ENCODE measurements at regions not wholly inside any gene's neighbourhood (a gene's known extent, or its start where the extent isn't known, plus 50 kb on each side); places are given as distances from the start of the nearest gene placed in this dataset.

DNA sequence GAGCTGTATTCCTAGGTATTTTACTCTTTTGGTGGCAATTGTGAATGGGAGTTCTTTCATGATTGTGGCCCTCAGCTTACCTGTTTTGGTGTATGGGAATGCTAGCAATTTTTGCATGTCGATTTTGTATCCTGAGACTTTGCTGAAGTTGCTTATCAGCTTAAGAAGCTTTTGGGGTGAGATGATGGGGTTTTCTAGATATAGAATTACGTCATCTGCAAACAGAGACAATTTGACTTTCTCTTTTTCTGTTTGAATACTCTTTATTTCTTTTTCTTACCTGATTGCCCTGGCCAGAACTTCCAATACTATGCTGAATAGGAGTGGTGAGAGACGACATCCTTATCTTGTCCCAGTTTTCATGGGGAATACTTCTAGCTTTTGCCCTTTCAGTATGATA is 191.2 kb downstream of the KCNE4 start:
- no peak overlapping the region for H3K9ac ChIP-seq (ENCODE audit: extremely low read depth, insufficient read length, low read length)
- no peak overlapping the region for H4K91ac ChIP-seq (ENCODE audit: insufficient read length, low read depth, low read length)
- Mint-ChIP-seq H3K27ac (no peak overlapping the region), H3K27me3 (ENCODE audit: low read depth) (no peaks in the 10 kb centered on the region; the same call in none of the 2 replicates), H3K4me3 (no peak overlapping the region), H3K36me3 (ENCODE audit: insufficient read depth in 1 of 3, low read depth in 3 of 3) (peaks cover 0 to 5% (median 0%) of the 10 kb centered on the region in 3 experiments; a peak in 3 of 7 replicates), H3K9me3 (peaks cover 3 to 23% of the 10 kb centered on the region in 2 experiments), H3K4me1 (no peaks in the 10 kb centered on the region)
- no peak overlapping the region for H3K4me2 ChIP-seq (ENCODE audit: insufficient read depth, insufficient read length, low read length)
- no peak for DNase-seq
- no peak overlapping the region for H3K27ac ChIP-seq (ENCODE audit: insufficient read length, low read depth, low read length)
- H2BK5ac ChIP-seq (ENCODE audit: insufficient read length, low read length), result no peak overlapping the region
- no peak overlapping the region for H4K5ac ChIP-seq (ENCODE audit: insufficient read length, low read depth, low read length)
- H2AK5ac ChIP-seq (ENCODE audit: insufficient read length, low read length), result no peak overlapping the region
- no peaks in the 10 kb centered on the region for H3K4me1 ChIP-seq (ENCODE audit: insufficient read depth, low read length)
- TF ChIP-seq, protein P1, sequence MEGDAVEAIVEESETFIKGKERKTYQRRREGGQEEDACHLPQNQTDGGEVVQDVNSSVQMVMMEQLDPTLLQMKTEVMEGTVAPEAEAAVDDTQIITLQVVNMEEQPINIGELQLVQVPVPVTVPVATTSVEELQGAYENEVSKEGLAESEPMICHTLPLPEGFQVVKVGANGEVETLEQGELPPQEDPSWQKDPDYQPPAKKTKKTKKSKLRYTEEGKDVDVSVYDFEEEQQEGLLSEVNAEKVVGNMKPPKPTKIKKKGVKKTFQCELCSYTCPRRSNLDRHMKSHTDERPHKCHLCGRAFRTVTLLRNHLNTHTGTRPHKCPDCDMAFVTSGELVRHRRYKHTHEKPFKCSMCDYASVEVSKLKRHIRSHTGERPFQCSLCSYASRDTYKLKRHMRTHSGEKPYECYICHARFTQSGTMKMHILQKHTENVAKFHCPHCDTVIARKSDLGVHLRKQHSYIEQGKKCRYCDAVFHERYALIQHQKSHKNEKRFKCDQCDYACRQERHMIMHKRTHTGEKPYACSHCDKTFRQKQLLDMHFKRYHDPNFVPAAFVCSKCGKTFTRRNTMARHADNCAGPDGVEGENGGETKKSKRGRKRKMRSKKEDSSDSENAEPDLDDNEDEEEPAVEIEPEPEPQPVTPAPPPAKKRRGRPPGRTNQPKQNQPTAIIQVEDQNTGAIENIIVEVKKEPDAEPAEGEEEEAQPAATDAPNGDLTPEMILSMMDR (conservative IDR thresholded peaks at IDR 0.05), result no peak
- no peaks in the 10 kb centered on the region for H3K27me3 ChIP-seq (ENCODE audit: insufficient read depth, low read length)
- no peaks in the 10 kb centered on the region for H4K20me1 ChIP-seq (ENCODE audit: control insufficient read depth, insufficient read depth, insufficient read length)
- no peak overlapping the region for H2AFZ ChIP-seq (ENCODE audit: low read length)
- no peak overlapping the region for H4K8ac ChIP-seq (replicated peaks; ENCODE audit: insufficient read length, low read depth, low read length)
- no peak overlapping the region for H3K23ac ChIP-seq (ENCODE audit: insufficient read length, low read depth, low read length)
- no peak overlapping the region for H2BK120ac ChIP-seq (ENCODE audit: low read depth, low read length, poor library complexity, severe bottlenecking)
- no peaks in the 10 kb centered on the region for H3K79me1 ChIP-seq (ENCODE audit: insufficient read depth, low read depth, low read length, poor library complexity, severe bottlenecking)
- no CpG with 5 or more reads among the region's 3 CpGs for WGBS (ENCODE audit: extremely low coverage, insufficient read length, low lambda C conversion rate)
- H3K4ac ChIP-seq (ENCODE audit: low read depth, low read length), result no peak overlapping the region
- no peaks in the 10 kb centered on the region for H3K9me3 ChIP-seq (ENCODE audit: control insufficient read depth, low read depth, low read length)
- H3K18ac ChIP-seq (ENCODE audit: insufficient read length, low read depth, low read length), result no peak overlapping the region
- H3K14ac ChIP-seq (ENCODE audit: insufficient read depth, low read length), result no peak overlapping the region
- H2BK12ac ChIP-seq (ENCODE audit: insufficient read length, low read depth, low read length), result no peak overlapping the region
- no peaks in the 10 kb centered on the region for H3K79me2 ChIP-seq (ENCODE audit: insufficient read depth, low read length)
- H3K23me2 ChIP-seq (ENCODE audit: insufficient read length, low read depth, low read length, poor library complexity, severe bottlenecking), result no peaks in the 10 kb centered on the region
- H3T11ph ChIP-seq (ENCODE audit: low read length), result no peak overlapping the region
- H2BK15ac ChIP-seq (ENCODE audit: low read depth, low read length), result no peak overlapping the region
- H2BK20ac ChIP-seq (ENCODE audit: low read depth, low read length, poor library complexity, severe bottlenecking), result no peak overlapping the region
- no peak overlapping the region for H3K56ac ChIP-seq (ENCODE audit: insufficient read length, low read depth, low read length)

Data from H9 (cell line).